SJSA1 (cell line): ENCODE measurements at regions not wholly inside any gene's neighbourhood (a gene's known extent, or its start where the extent isn't known, plus 50 kb on each side); places are given as distances from the start of the nearest gene placed in this dataset.
"Not testable (repeated sequence)": the region's sequence is repeated elsewhere in the genome, so short reads cannot be mapped to it uniquely, and the experiment has no call there.

Experiments
- DNase-seq, 2 experiments: peaks; one replicate each; pipeline ENCODE4 v3.0.0-alpha.2; 2015 to 2020; ENCODE audit warnings: low spot score in 2 of 2, low read depth in 1 of 2
- H3K27ac ChIP-seq: fragments of 250-450 bp; sonication (Bioruptor Pico); 2 replicates; pipeline ENCODE4 v1.5.1; 2020; ENCODE audit warnings: mild to moderate bottlenecking, moderate library complexity
- H3K27me3 ChIP-seq: fragments of 250-450 bp; sonication (Bioruptor Pico); replicated peaks from 2 replicates; pipeline ENCODE4 v1.5.1; 2020; ENCODE audit warnings: mild to moderate bottlenecking, moderate library complexity
- H3K36me3 ChIP-seq: fragments of 250-450 bp; sonication (Bioruptor Pico); 2 replicates; pipeline ENCODE4 v1.5.1; 2020; ENCODE audit warnings: mild to moderate bottlenecking
- H3K4me1 ChIP-seq: fragments of 250-450 bp; sonication (Bioruptor Pico); replicated peaks from 2 replicates; pipeline ENCODE4 v1.6.1; 2021; ENCODE audit warnings: mild to moderate bottlenecking
- H3K4me3 ChIP-seq: fragments of 250-450 bp; sonication (Bioruptor Pico); 2 replicates; pipeline ENCODE4 v1.5.1; 2020; ENCODE audit warnings: mild to moderate bottlenecking
- H3K9me3 ChIP-seq: fragments of 250-450 bp; sonication (Bioruptor Pico); replicated peaks from 2 replicates; pipeline ENCODE4 v1.5.1; 2020; ENCODE audit warnings: mild to moderate bottlenecking

GRCh38 chr10:81722399-81722798 is 152.6 kb upstream of the NRG3 start:
- Histone ChIP-seq H3K27ac (no peak overlapping the region), H3K4me1 (no peaks in the 10 kb centered on the region), H3K36me3 (no peaks in the 10 kb centered on the region), H3K4me3 (no peak overlapping the region), H3K9me3 (no peaks in the 10 kb centered on the region), H3K27me3 (no peaks in the 10 kb centered on the region)
- no peak for DNase-seq

- DNase-seq = no peak
- no peaks in the 10 kb centered on the region for H3K9me3 ChIP-seq
- H3K36me3 ChIP-seq = no peaks in the 10 kb centered on the region
- H3K4me1 ChIP-seq = no peaks in the 10 kb centered on the region
- no peak overlapping the region for H3K4me3 ChIP-seq
- no peak overlapping the region for H3K27ac ChIP-seq
- H3K27me3 ChIP-seq = no peaks in the 10 kb centered on the region
Observed at GRCh38 chr10:81724431-81724830, 150.6 kb upstream of the NRG3 start.

GRCh38 chr10:81725851-81726250 is 149.1 kb upstream of the NRG3 start:
- no peak overlapping the region for H3K4me3 ChIP-seq
- H3K4me1 ChIP-seq = no peaks in the 10 kb centered on the region
- no peak overlapping the region for H3K27ac ChIP-seq

GRCh38 chr10:81728692-81729091 is 146.3 kb upstream of the NRG3 start:
- no peak for DNase-seq

More at GRCh38 chr10:81725851-81726250, 149.1 kb upstream of the NRG3 start:
- H3K27me3 ChIP-seq = no peaks in the 10 kb centered on the region
- H3K36me3 ChIP-seq = no peaks in the 10 kb centered on the region
- no peaks in the 10 kb centered on the region for H3K9me3 ChIP-seq
- DNase-seq = no peak

GRCh38 chr10:81730891-81731290 is 144.1 kb upstream of the NRG3 start:
- DNase-seq = no peak
- Histone ChIP-seq H3K36me3 (no peaks in the 10 kb centered on the region), H3K4me1 (no peaks in the 10 kb centered on the region)

More at GRCh38 chr10:81728692-81729091, 146.3 kb upstream of the NRG3 start:
- no peak overlapping the region for H3K27ac ChIP-seq
- no peaks in the 10 kb centered on the region for H3K27me3 ChIP-seq
- H3K4me3 ChIP-seq = no peak overlapping the region
- no peaks in the 10 kb centered on the region for H3K4me1 ChIP-seq
- no peaks in the 10 kb centered on the region for H3K36me3 ChIP-seq
- no peaks in the 10 kb centered on the region; the same call in 1 of the 2 replicates for H3K9me3 ChIP-seq

GRCh38 chr10:81733542-81733941 is 141.5 kb upstream of the NRG3 start:
- no peak overlapping the region for H3K4me3 ChIP-seq
- DNase-seq = no peak

More at GRCh38 chr10:81730891-81731290, 144.1 kb upstream of the NRG3 start:
- Histone ChIP-seq H3K27me3 (no peaks in the 10 kb centered on the region), H3K4me3 (no peak overlapping the region), H3K9me3 (no peaks in the 10 kb centered on the region; the same call in 1 of the 2 replicates), H3K27ac (no peak overlapping the region)

GRCh38 chr10:81735167-81735566 is 139.8 kb upstream of the NRG3 start:
- not testable (repeated sequence) for DNase-seq, H3K36me3 ChIP-seq, H3K4me3 ChIP-seq, H3K27ac ChIP-seq, H3K9me3 ChIP-seq, H3K4me1 ChIP-seq, H3K27me3 ChIP-seq

More at GRCh38 chr10:81733542-81733941, 141.5 kb upstream of the NRG3 start:
- no peak overlapping the region for H3K27ac ChIP-seq
- no peaks in the 10 kb centered on the region; the same call in 1 of the 2 replicates for H3K9me3 ChIP-seq
- no peaks in the 10 kb centered on the region for H3K27me3 ChIP-seq
- no peaks in the 10 kb centered on the region for H3K4me1 ChIP-seq
- no peaks in the 10 kb centered on the region for H3K36me3 ChIP-seq

GRCh38 chr10:81759111-81759510 is 115.9 kb upstream of the NRG3 start:
- DNase-seq = no peak
- no peaks in the 10 kb centered on the region for H3K36me3 ChIP-seq
- H3K27me3 ChIP-seq = no peaks in the 10 kb centered on the region
- no peaks in the 10 kb centered on the region for H3K9me3 ChIP-seq
- H3K27ac ChIP-seq = no peak overlapping the region
- no peak overlapping the region for H3K4me3 ChIP-seq
- no peaks in the 10 kb centered on the region for H3K4me1 ChIP-seq

- peak in 1 of 2 experiments; percentile 35 for DNase-seq
- H3K27me3 ChIP-seq = no peaks in the 10 kb centered on the region
- no peak overlapping the region for H3K4me3 ChIP-seq
- H3K9me3 ChIP-seq = peaks cover 7% of the 10 kb centered on the region; the same call in 1 of the 2 replicates
- H3K4me1 ChIP-seq = no peaks in the 10 kb centered on the region
- no peak overlapping the region for H3K27ac ChIP-seq
- no peaks in the 10 kb centered on the region for H3K36me3 ChIP-seq
Observed at GRCh38 chr10:81784111-81784597, 90.8 kb upstream of the NRG3 start.

GRCh38 chr10:81792729-81793128 is 82.3 kb upstream of the NRG3 start:
- H3K9me3 ChIP-seq = peaks cover 5% of the 10 kb centered on the region
- no peaks in the 10 kb centered on the region for H3K27me3 ChIP-seq
- H3K27ac ChIP-seq = no peak overlapping the region
- no peak for DNase-seq
- H3K4me1 ChIP-seq = no peaks in the 10 kb centered on the region
- no peak overlapping the region for H3K4me3 ChIP-seq
- H3K36me3 ChIP-seq = no peaks in the 10 kb centered on the region

GRCh38 chr10:81806842-81807241 is 68.2 kb upstream of the NRG3 start:
- H3K9me3 ChIP-seq = 0 out of 2 replicates have a peak, but pooled peaks cover 3% of the 10 kb centered on the region
- H3K4me1 ChIP-seq = no peaks in the 10 kb centered on the region
- no peak for DNase-seq
- no peak overlapping the region for H3K27ac ChIP-seq
- no peak overlapping the region for H3K4me3 ChIP-seq
- H3K36me3 ChIP-seq = no peaks in the 10 kb centered on the region
- no peaks in the 10 kb centered on the region for H3K27me3 ChIP-seq

GRCh38 chr10:81814842-81815241 is 60.2 kb upstream of the NRG3 start:
- DNase-seq = no peak
- H3K9me3 ChIP-seq = no peaks in the 10 kb centered on the region
- H3K4me1 ChIP-seq = no peaks in the 10 kb centered on the region
- H3K27ac ChIP-seq = no peak overlapping the region
- H3K4me3 ChIP-seq = no peak overlapping the region
- no peaks in the 10 kb centered on the region for H3K27me3 ChIP-seq
- H3K36me3 ChIP-seq = no peaks in the 10 kb centered on the region

GRCh38 chr10:81817596-81818170 is 57.3 kb upstream of the NRG3 start:
- Histone ChIP-seq H3K9me3 (0 out of 2 replicates have a peak, but pooled peaks cover 2% of the 10 kb centered on the region), H3K4me1 (no peaks in the 10 kb centered on the region), H3K36me3 (no peaks in the 10 kb centered on the region), H3K4me3 (no peak overlapping the region), H3K27ac (no peak overlapping the region), H3K27me3 (no peaks in the 10 kb centered on the region)
- no peak for DNase-seq

GRCh38 chr10:81820418-81820817 is 54.6 kb upstream of the NRG3 start:
- DNase-seq = no peak
- no peak overlapping the region for H3K4me3 ChIP-seq
- no peak overlapping the region for H3K27ac ChIP-seq
- no peaks in the 10 kb centered on the region for H3K27me3 ChIP-seq
- H3K9me3 ChIP-seq = peaks cover 3% of the 10 kb centered on the region; the same call in 1 of the 2 replicates
- no peaks in the 10 kb centered on the region for H3K4me1 ChIP-seq
- H3K36me3 ChIP-seq = no peaks in the 10 kb centered on the region
